ENCODE measurements at regions not wholly inside any gene's neighbourhood (a gene's known extent, or its start where the extent isn't known, plus 50 kb on each side); places are given as distances from the start of the nearest gene placed in this dataset.
A peak's percentile ranks its signal among the peaks of the same experiment; 100 is the strongest.

GRCh38 chr2:225254363-225254762 lies 145.1 kb upstream of the NYAP2 start:
- no peaks in the 10 kb centered on the region for H3K9me2 ChIP-seq (ENCODE audit: insufficient read depth, low read length)
- no TSS peak for BruUV-seq (replicated peaks)
- H3K36me3 ChIP-seq (ENCODE audit: insufficient read depth, low read length), result no peaks in the 10 kb centered on the region
- H4K20me1 ChIP-seq (ENCODE audit: insufficient read depth, low read length), result no peaks in the 10 kb centered on the region
- TF ChIP-seq, protein P1, sequence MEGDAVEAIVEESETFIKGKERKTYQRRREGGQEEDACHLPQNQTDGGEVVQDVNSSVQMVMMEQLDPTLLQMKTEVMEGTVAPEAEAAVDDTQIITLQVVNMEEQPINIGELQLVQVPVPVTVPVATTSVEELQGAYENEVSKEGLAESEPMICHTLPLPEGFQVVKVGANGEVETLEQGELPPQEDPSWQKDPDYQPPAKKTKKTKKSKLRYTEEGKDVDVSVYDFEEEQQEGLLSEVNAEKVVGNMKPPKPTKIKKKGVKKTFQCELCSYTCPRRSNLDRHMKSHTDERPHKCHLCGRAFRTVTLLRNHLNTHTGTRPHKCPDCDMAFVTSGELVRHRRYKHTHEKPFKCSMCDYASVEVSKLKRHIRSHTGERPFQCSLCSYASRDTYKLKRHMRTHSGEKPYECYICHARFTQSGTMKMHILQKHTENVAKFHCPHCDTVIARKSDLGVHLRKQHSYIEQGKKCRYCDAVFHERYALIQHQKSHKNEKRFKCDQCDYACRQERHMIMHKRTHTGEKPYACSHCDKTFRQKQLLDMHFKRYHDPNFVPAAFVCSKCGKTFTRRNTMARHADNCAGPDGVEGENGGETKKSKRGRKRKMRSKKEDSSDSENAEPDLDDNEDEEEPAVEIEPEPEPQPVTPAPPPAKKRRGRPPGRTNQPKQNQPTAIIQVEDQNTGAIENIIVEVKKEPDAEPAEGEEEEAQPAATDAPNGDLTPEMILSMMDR (conservative IDR thresholded peaks at IDR 0.05; ENCODE audit: low read length), result no peak
- no peak for TF ChIP-seq EZH2phosphoT487 (IDR thresholded peaks at IDR 0.05; ENCODE audit: borderline replicate concordance, low read depth, low read length)
- H3K9me3 ChIP-seq (ENCODE audit: low read length), result 0 out of 2 replicates have a peak, but pooled peaks cover 8% of the 10 kb centered on the region
- no peak for DNase-seq (ENCODE audit: low spot score)
- H3K4me1 ChIP-seq (ENCODE audit: insufficient read depth, low read length, poor library complexity, severe bottlenecking), result no peaks in the 10 kb centered on the region
- H2AFZ ChIP-seq (ENCODE audit: low read length), result peak overlapping the region; percentile 35; the same call in 1 of the 2 replicates
- intact Hi-C loops (cut with micrococcal nuclease; ENCODE audit: unreplicated experiment), result no loop called here
- H3K4me2 ChIP-seq (ENCODE audit: low read length), result no peak overlapping the region
- H3K79me2 ChIP-seq (ENCODE audit: insufficient read depth, low read depth, low read length), result no peaks in the 10 kb centered on the region
- ChIA-PET CTCF (ENCODE audit: unreplicated experiment) (no interaction called here), POLR2A (interaction anchor here (0.7 to 1.4 kb wide), 3 partner anchors 28 to 214 kb away, joined by 3 read pairs; no protein-coding TSS in a partner anchor)
- no peak overlapping the region for H3K4me3 ChIP-seq (ENCODE audit: low read depth, low read length, poor library complexity, severe bottlenecking)
- H3K27ac ChIP-seq (ENCODE audit: low read depth, low read length, poor library complexity, severe bottlenecking), result no peak overlapping the region

DNA sequence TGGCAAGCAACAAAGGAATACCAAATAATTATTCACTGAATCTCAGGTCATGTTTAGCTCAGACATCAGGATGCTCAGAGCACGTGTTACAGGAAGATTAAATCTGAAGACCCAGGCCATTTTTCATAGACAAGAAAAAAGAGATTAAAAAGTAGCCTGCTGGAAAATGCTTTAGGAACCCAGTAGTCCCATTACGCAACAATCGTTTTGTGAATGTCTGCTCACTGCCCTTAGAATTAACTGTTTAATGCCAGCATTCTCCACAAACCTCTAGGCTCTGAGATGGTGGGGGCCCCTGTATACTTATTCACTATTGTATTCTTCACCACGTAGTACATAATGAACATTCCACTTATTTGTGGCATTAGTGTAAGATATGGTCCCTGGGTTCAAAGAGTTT lies 154.6 kb upstream of the NYAP2 start:
- no TSS peak for BruUV-seq (replicated peaks)
- no peak for DNase-seq (ENCODE audit: low spot score)
- Histone ChIP-seq H3K4me2 (ENCODE audit: low read length) (no peak overlapping the region), H2AFZ (ENCODE audit: low read length) (no peak overlapping the region), H3K9me2 (ENCODE audit: insufficient read depth, low read length) (no peaks in the 10 kb centered on the region), H3K4me3 (ENCODE audit: low read depth, low read length, poor library complexity, severe bottlenecking) (no peak overlapping the region), H3K36me3 (ENCODE audit: insufficient read depth, low read length) (no peaks in the 10 kb centered on the region), H3K4me1 (ENCODE audit: insufficient read depth, low read length, poor library complexity, severe bottlenecking) (no peaks in the 10 kb centered on the region), H3K9me3 (ENCODE audit: low read length) (no peaks in the 10 kb centered on the region), H3K79me2 (ENCODE audit: insufficient read depth, low read depth, low read length) (no peaks in the 10 kb centered on the region), H4K20me1 (ENCODE audit: insufficient read depth, low read length) (no peaks in the 10 kb centered on the region), H3K27ac (ENCODE audit: low read depth, low read length, poor library complexity, severe bottlenecking) (no peak overlapping the region)
- no peak for TF ChIP-seq EZH2phosphoT487 (IDR thresholded peaks at IDR 0.05; ENCODE audit: borderline replicate concordance, low read depth, low read length)
- TF ChIP-seq, protein P1 (conservative IDR thresholded peaks at IDR 0.05; ENCODE audit: low read length), result no peak
- intact Hi-C loops (cut with micrococcal nuclease; ENCODE audit: unreplicated experiment), result no loop called here
- POLR2A ChIA-PET, result interaction anchor here (0.6 to 2.7 kb wide), 2 partner anchors 10 to 1501 kb away, joined by 7 to 10 read pairs; no protein-coding TSS in a partner anchor
- CTCF ChIA-PET (ENCODE audit: unreplicated experiment), result no interaction called here

- ChIA-PET CTCF (ENCODE audit: unreplicated experiment) (no interaction called here), POLR2A (no interaction called here)
- intact Hi-C loops (cut with micrococcal nuclease; ENCODE audit: unreplicated experiment), result no loop called here
- no peaks in the 10 kb centered on the region for H3K36me3 ChIP-seq (ENCODE audit: insufficient read depth, low read length)
- no peaks in the 10 kb centered on the region for H3K79me2 ChIP-seq (ENCODE audit: insufficient read depth, low read depth, low read length)
- H2AFZ ChIP-seq (ENCODE audit: low read length), result no peak overlapping the region
- H3K4me3 ChIP-seq (ENCODE audit: low read depth, low read length, poor library complexity, severe bottlenecking), result no peak overlapping the region
- no peaks in the 10 kb centered on the region for H3K4me1 ChIP-seq (ENCODE audit: insufficient read depth, low read length, poor library complexity, severe bottlenecking)
- H3K4me2 ChIP-seq (ENCODE audit: low read length), result no peak overlapping the region
- BruUV-seq (replicated peaks), result no TSS peak
- no peaks in the 10 kb centered on the region for H3K9me3 ChIP-seq (ENCODE audit: low read length)
- TF ChIP-seq, protein P1 (conservative IDR thresholded peaks at IDR 0.05; ENCODE audit: low read length), result no peak
- TF ChIP-seq EZH2phosphoT487 (IDR thresholded peaks at IDR 0.05; ENCODE audit: borderline replicate concordance, low read depth, low read length), result no peak
- no peaks in the 10 kb centered on the region for H4K20me1 ChIP-seq (ENCODE audit: insufficient read depth, low read length)
- H3K27ac ChIP-seq (ENCODE audit: low read depth, low read length, poor library complexity, severe bottlenecking), result no peak overlapping the region
- no peak for DNase-seq (ENCODE audit: low spot score)
- no peaks in the 10 kb centered on the region for H3K9me2 ChIP-seq (ENCODE audit: insufficient read depth, low read length)
Observed at GRCh38 chr2:225236769-225237323, 162.7 kb upstream of the NYAP2 start.

Measured in OCI-LY7 (cell line).